AG09309 (cell line): ENCODE measurements at regions not wholly inside any gene's neighbourhood (a gene's known extent, or its start where the extent isn't known, plus 50 kb on each side); places are given as distances from the start of the nearest gene placed in this dataset.
"Not testable (repeated sequence)": the region's sequence is repeated elsewhere in the genome, so short reads cannot be mapped to it uniquely, and the experiment has no call there.

Experiments used
- DNase-seq: peaks from one replicate; pipeline ENCODE4 v3.0.0-alpha.2; 2010; ENCODE audit warnings: low read depth
- H3K4me3 ChIP-seq: 2 replicates; pipeline ENCODE4 v1.5.1; 2011; ENCODE audit warnings: mild to moderate bottlenecking, low read depth, low read length, moderate library complexity; ENCODE audit not compliant: control insufficient read depth
- CTCF ChIP-seq: IDR thresholded peaks from 2 replicates; pipeline ENCODE4 v1.5.1; 2011; ENCODE audit warnings: mild to moderate bottlenecking, low read depth, low read length, inconsistent platforms; ENCODE audit not compliant: insufficient read depth, control insufficient read depth; ENCODE audit errors: missing control alignments

GRCh38 chr2:125313806-125314205, 1288.7 kb downstream of the CNTNAP5 start:
- no peak overlapping the region for H3K4me3 ChIP-seq
- no peak for DNase-seq
- TF ChIP-seq CTCF, result no peak

GRCh38 chr2:125318740-125319139, 1293.7 kb downstream of the CNTNAP5 start:
- H3K4me3 ChIP-seq, result no peak overlapping the region
- DNase-seq, result no peak
- no peak for TF ChIP-seq CTCF

- DNase-seq, result no peak
- no peak for TF ChIP-seq CTCF
These were observed 1299.2 kb downstream of the CNTNAP5 start for GRCh38 chr2:125324273-125324672.

GRCh38 chr2:125330133-125330532, 1305.0 kb downstream of the CNTNAP5 start:
- no peak for DNase-seq
- no peak overlapping the region for H3K4me3 ChIP-seq
- no peak for TF ChIP-seq CTCF

More at GRCh38 chr2:125324273-125324672, 1299.2 kb downstream of the CNTNAP5 start:
- H3K4me3 ChIP-seq, result no peak overlapping the region

- H3K4me3 ChIP-seq, result no peak overlapping the region
- no peak for TF ChIP-seq CTCF
- DNase-seq, result no peak
These were observed 1314.6 kb upstream of the GYPC start for GRCh38 chr2:125341353-125341752.

GRCh38 chr2:125353542-125353941, 1302.4 kb upstream of the GYPC start:
- DNase-seq, H3K4me3 ChIP-seq: not testable (repeated sequence)

- no peak for TF ChIP-seq CTCF
- no peak overlapping the region for H3K4me3 ChIP-seq
- DNase-seq, result no peak
These were observed 1291.6 kb upstream of the GYPC start for GRCh38 chr2:125364192-125364983.
